MM.1S (cell line): ENCODE measurements at regions not wholly inside any gene's neighbourhood (a gene's known extent, or its start where the extent isn't known, plus 50 kb on each side); places are given as distances from the start of the nearest gene placed in this dataset.

ENCODE experiments used
- EZH2 ChIP-seq: fragments of 300-600 bp; sonication (generic); optimal IDR thresholded peaks from 2 replicates; pipeline ENCODE3; 2017; ENCODE audit warnings: low read depth, mild to moderate bottlenecking, antibody characterized with exemption, low read length, mixed read lengths
- EZH2phosphoT487 ChIP-seq: fragments of 300-600 bp; sonication (generic); IDR thresholded peaks from 2 replicates; pipeline ENCODE4 v1.6.1; 2018; ENCODE audit warnings: antibody characterized with exemption, low read length

DNA sequence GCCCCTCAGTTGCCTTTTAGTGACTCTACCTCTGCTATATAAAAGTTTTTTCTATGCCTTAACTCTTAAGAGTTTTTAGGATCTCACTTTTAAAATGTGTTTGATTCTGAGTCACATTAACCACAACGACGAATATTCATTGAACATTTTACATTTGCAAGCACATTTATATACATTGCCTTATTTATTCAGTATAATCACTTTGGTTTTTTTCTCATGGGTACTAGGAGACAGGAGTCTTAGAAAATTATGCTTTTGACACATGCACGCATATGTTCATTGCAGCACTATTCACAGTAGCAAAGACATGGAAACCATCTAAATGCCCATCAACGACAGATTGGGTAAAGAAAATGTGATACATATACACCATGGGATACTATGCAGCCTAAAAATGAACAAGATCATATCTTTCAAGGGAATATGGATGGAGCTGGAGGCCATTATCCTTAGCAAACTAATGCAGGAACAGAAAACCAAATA is 236.9 kb upstream of the SPAG17 start:
- TF ChIP-seq EZH2, result no peak
- no peak for TF ChIP-seq EZH2phosphoT487
